Body of pancreas (tissue), 4 donors: ENCODE measurements at regions not wholly inside any gene's neighbourhood (a gene's known extent, or its start where the extent isn't known, plus 50 kb on each side); places are given as distances from the start of the nearest gene placed in this dataset.
"Not testable (repeated sequence)": the region's sequence is repeated elsewhere in the genome, so short reads cannot be mapped to it uniquely, and the experiment has no call there.

Experiments
- ATAC-seq: fragments of 150-250 bp; one replicate; pipeline ENCODE4 v1.9.1; 2016
- DNase-seq, 4 donors: peaks; one replicate each; pipeline ENCODE4 v3.0.0-alpha.2; 2019
- H3K27ac ChIP-seq, 4 donors: fragments of 200-600 bp; sonication (generic); 1 replicate in 3 of 4; 2 replicates in 1 of 4; pipeline versions ENCODE4 v1.5.1 to v1.6.1; 2016 to 2019; ENCODE audit warnings: mild to moderate bottlenecking in 1 of 4, mixed read lengths in 1 of 4, moderate library complexity in 1 of 4
- H3K27me3 ChIP-seq, 2 donors: fragments of 200-600 bp; sonication (generic); one replicate each; pipeline ENCODE4 v1.6.0; 2016; ENCODE audit warnings: mild to moderate bottlenecking in 1 of 2
- H3K36me3 ChIP-seq, 2 donors: fragments of 200-600 bp; sonication (generic); replicated peaks in 1 of 2; 2 replicates each; pipeline ENCODE4 v1.5.1; 2016; ENCODE audit warnings: low read depth in 2 of 2; ENCODE audit not compliant: insufficient read depth in 1 of 2
- H3K4me1 ChIP-seq: fragments of 200-600 bp; sonication (generic); one replicate; pipeline ENCODE4 v1.6.0; 2016
- H3K4me3 ChIP-seq, 2 donors: fragments of 200-600 bp; sonication (generic); 1 replicate in 1 of 2; 2 replicates in 1 of 2; pipeline ENCODE4 v1.5.1; 2016 to 2019
- H3K9me3 ChIP-seq, 3 donors: fragments of 200-600 bp; sonication (generic); 1 replicate in 2 of 3; 2 replicates in 1 of 3; pipeline ENCODE4 v1.5.1; 2016
- POLR2A ChIP-seq, 3 donors: fragments of 450-650 bp; IDR thresholded peaks; one replicate each; pipeline ENCODE4 v1.6.1; 2016; ENCODE audit warnings: antibody characterized with exemption in 3 of 3, mild to moderate bottlenecking in 2 of 3
- WGBS, 2 donors: methylation state at CpG; one replicate each; pipeline ENCODE4 v1.1.5; 2017; 5-methylcytosine and 5-hydroxymethylcytosine counted together
- intact Hi-C: fragments of 100-400 bp; cut with DNase I; formaldehyde crosslinking; loops from one replicate; pipeline ENCODE4 v1.15.1; 2023
- TF ChIP-seq, protein P1 (sequence below), 7 experiments: fragments of 450-650 bp in 4 of 7; fragments of 200-600 bp in 3 of 7; sonication (generic) in 3 of 7; IDR thresholded peaks; one replicate each; pipeline ENCODE4 v1.5.1; 2016 to 2019; ENCODE audit warnings: antibody characterized with exemption in 7 of 7

DNA sequence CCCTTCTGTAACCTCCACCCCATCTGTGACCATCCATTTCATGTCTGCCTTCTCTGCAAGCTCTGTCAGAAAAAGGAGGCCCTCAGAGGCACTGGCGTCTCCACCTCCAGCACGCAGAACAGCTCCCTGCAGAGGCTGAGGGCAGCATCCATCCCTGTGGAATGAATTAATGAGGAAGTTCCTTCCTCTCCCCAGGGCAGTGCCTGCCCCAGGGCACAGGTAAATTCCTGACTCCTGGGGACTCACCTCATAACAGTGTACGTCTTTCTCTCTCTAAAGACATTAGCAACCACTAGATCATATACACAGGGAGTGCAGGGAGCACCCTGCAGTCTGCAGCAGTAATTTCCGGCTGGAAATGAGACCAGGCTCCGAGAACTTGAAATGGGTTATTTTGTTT lies 155.0 kb upstream of the TMEM132C start:
- ATAC-seq (no peak), DNase-seq (no peak)
- Histone ChIP-seq H3K36me3 (no peaks in the 10 kb centered on the region), H3K9me3 (no peaks in the 10 kb centered on the region), H3K27me3 (no peaks in the 10 kb centered on the region), H3K4me3 (no peak overlapping the region), H3K4me1 (no peaks in the 10 kb centered on the region), H3K27ac (no peak overlapping the region)
- intact Hi-C loops = no loop called here
- WGBS, 2 donors = 25 to 30% methylated on average over 5 of the region's 5 CpGs
- TF ChIP-seq POLR2A (IDR thresholded peaks at IDR 0.05) = no peak
- TF ChIP-seq, protein P1, sequence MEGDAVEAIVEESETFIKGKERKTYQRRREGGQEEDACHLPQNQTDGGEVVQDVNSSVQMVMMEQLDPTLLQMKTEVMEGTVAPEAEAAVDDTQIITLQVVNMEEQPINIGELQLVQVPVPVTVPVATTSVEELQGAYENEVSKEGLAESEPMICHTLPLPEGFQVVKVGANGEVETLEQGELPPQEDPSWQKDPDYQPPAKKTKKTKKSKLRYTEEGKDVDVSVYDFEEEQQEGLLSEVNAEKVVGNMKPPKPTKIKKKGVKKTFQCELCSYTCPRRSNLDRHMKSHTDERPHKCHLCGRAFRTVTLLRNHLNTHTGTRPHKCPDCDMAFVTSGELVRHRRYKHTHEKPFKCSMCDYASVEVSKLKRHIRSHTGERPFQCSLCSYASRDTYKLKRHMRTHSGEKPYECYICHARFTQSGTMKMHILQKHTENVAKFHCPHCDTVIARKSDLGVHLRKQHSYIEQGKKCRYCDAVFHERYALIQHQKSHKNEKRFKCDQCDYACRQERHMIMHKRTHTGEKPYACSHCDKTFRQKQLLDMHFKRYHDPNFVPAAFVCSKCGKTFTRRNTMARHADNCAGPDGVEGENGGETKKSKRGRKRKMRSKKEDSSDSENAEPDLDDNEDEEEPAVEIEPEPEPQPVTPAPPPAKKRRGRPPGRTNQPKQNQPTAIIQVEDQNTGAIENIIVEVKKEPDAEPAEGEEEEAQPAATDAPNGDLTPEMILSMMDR (IDR thresholded peaks at IDR 0.05) = no peak

DNA sequence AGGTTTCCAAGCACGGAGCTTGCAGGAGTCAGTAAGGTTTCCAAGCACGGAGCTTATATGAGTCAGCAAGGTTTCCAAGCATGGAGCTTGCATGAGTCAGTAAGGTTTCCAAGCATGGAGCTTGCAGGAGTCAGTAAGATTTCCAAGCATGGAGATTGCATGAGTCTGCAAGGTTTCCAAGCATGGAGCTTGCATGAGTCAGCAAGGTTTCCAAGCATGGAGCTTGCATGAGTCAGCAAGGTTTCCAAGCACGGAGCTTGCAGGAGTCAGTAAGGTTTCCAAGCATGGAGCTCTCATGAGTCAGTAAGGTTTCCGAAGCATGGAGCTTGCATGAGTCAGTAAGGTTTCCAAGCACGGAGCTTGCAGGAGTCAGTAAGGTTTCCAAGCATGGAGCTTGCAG lies 153.7 kb upstream of the TMEM132C start:
- DNase-seq, H3K27me3 ChIP-seq, H3K4me1 ChIP-seq, H3K27ac ChIP-seq, H3K36me3 ChIP-seq, H3K9me3 ChIP-seq, ATAC-seq, intact Hi-C loops, H3K4me3 ChIP-seq: not testable (repeated sequence)
- 53 to 60% methylated on average over 4 to 5 of the region's 5 CpGs for WGBS, 2 donors

DNA sequence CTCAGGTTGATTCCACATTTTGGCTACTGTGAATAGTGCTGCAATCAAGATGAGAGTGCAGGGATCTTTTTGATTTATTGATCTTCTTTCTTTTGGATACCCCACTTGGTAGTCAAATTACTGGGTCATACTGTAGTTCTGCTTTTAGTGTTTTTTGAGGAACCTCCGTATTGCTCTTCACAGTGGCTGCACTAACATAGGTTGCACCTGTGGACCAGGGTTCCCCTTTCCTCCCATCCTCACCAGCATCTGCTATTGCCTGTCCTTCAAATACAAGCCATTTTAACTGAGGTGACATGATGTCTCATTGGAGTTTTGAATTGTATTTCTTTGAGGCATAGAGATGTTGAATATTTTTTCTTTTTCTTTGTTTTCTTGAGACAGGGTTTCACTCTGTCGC lies 152.5 kb upstream of the TMEM132C start:
- TF ChIP-seq POLR2A (IDR thresholded peaks at IDR 0.05) = no peak
- TF ChIP-seq, protein P1 (IDR thresholded peaks at IDR 0.05) = no peak
- WGBS, 2 donors = 61 to 70% methylated on average over 2 of the region's 2 CpGs

DNA sequence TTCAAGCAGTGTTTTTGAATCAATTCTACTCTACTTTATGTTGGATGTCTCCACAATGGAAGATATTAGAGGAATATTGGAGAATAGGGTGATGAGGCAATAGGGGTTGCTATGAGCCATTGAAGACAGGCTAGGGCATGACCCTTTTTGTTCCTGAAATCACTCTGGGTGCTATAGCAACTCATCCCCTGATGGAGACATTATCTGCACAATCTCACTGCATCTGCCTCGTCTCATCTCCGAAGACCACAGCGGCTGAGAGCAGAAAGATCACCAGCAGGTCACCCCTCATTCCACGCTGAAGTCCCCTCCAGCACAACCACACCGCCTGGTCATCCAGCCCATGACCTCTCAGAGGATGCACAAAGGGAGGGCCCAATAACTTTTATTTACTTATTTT lies 150.4 kb upstream of the TMEM132C start:
- intact Hi-C loops = no loop called here
- 68 to 72% methylated on average over 5 of the region's 5 CpGs for WGBS, 2 donors

More for the DNA sequence above, 152.5 kb upstream of the TMEM132C start:
- ATAC-seq = no peak
- intact Hi-C loops = no loop called here
- Histone ChIP-seq H3K27ac (no peak overlapping the region), H3K9me3 (no peaks in the 10 kb centered on the region), H3K36me3 (no peaks in the 10 kb centered on the region), H3K4me1 (no peaks in the 10 kb centered on the region), H3K4me3 (no peak overlapping the region), H3K27me3 (no peaks in the 10 kb centered on the region)
- DNase-seq = no peak

DNA sequence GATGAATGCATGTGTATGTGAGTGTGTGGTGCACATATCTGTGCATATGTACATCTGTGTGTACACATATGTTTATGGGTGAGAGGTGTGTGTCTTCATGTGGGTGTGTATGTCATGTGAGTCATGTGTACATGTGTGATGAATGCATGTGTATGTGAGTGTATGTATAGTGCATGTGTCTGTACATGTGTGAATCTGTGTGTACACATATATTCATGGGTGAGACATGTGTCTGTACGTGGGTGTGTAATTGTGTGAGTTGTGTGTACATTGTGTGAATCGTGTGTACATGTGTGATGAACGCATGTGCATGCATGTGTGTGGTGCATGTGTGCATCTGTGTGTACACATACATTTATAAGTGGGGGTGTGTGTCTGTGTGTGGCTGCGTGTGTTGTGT lies 146.9 kb upstream of the TMEM132C start:
- H3K36me3 ChIP-seq = no peaks in the 10 kb centered on the region
- 71 to 72% methylated on average over 4 of the region's 4 CpGs for WGBS, 2 donors
- intact Hi-C loops = no loop called here
- no peak overlapping the region for H3K27ac ChIP-seq
- no peak overlapping the region for H3K4me3 ChIP-seq
- H3K27me3 ChIP-seq = no peaks in the 10 kb centered on the region
- H3K4me1 ChIP-seq = no peaks in the 10 kb centered on the region
- no peak for DNase-seq
- no peaks in the 10 kb centered on the region for H3K9me3 ChIP-seq
- no peak for ATAC-seq
- TF ChIP-seq, protein P1 (IDR thresholded peaks at IDR 0.05) = no peak
- no peak for TF ChIP-seq POLR2A (IDR thresholded peaks at IDR 0.05)

More for the DNA sequence above, 150.4 kb upstream of the TMEM132C start:
- Histone ChIP-seq H3K4me1 (no peaks in the 10 kb centered on the region), H3K4me3 (no peak overlapping the region), H3K27me3 (no peaks in the 10 kb centered on the region), H3K36me3 (no peaks in the 10 kb centered on the region), H3K9me3 (no peaks in the 10 kb centered on the region), H3K27ac (no peak overlapping the region)
- DNase-seq (no peak), ATAC-seq (no peak)
- TF ChIP-seq, protein P1 (IDR thresholded peaks at IDR 0.05) = no peak
- TF ChIP-seq POLR2A (IDR thresholded peaks at IDR 0.05) = no peak
